Body of pancreas (tissue), 4 donors: ENCODE measurements at regions not wholly inside any gene's neighbourhood (a gene's known extent, or its start where the extent isn't known, plus 50 kb on each side); places are given as distances from the start of the nearest gene placed in this dataset.

ENCODE experiments used
- ATAC-seq: fragments of 150-250 bp; one replicate; pipeline ENCODE4 v1.9.1; 2016
- DNase-seq, 4 donors: peaks; one replicate each; pipeline ENCODE4 v3.0.0-alpha.2; 2019
- H3K27ac ChIP-seq, 4 donors: fragments of 200-600 bp; sonication (generic); 1 replicate in 3 of 4; 2 replicates in 1 of 4; pipeline versions ENCODE4 v1.5.1 to v1.6.1; 2016 to 2019; ENCODE audit warnings: mild to moderate bottlenecking in 1 of 4, mixed read lengths in 1 of 4, moderate library complexity in 1 of 4
- H3K27me3 ChIP-seq, 2 donors: fragments of 200-600 bp; sonication (generic); one replicate each; pipeline ENCODE4 v1.6.0; 2016; ENCODE audit warnings: mild to moderate bottlenecking in 1 of 2
- H3K36me3 ChIP-seq, 2 donors: fragments of 200-600 bp; sonication (generic); replicated peaks in 1 of 2; 2 replicates each; pipeline ENCODE4 v1.5.1; 2016; ENCODE audit warnings: low read depth in 2 of 2; ENCODE audit not compliant: insufficient read depth in 1 of 2
- H3K4me1 ChIP-seq: fragments of 200-600 bp; sonication (generic); one replicate; pipeline ENCODE4 v1.6.0; 2016
- H3K4me3 ChIP-seq, 2 donors: fragments of 200-600 bp; sonication (generic); 1 replicate in 1 of 2; 2 replicates in 1 of 2; pipeline ENCODE4 v1.5.1; 2016 to 2019
- H3K9me3 ChIP-seq, 3 donors: fragments of 200-600 bp; sonication (generic); 1 replicate in 2 of 3; 2 replicates in 1 of 3; pipeline ENCODE4 v1.5.1; 2016
- POLR2A ChIP-seq, 3 donors: fragments of 450-650 bp; IDR thresholded peaks; one replicate each; pipeline ENCODE4 v1.6.1; 2016; ENCODE audit warnings: antibody characterized with exemption in 3 of 3, mild to moderate bottlenecking in 2 of 3
- WGBS, 2 donors: methylation state at CpG; one replicate each; pipeline ENCODE4 v1.1.5; 2017; 5-methylcytosine and 5-hydroxymethylcytosine counted together
- intact Hi-C: fragments of 100-400 bp; cut with DNase I; formaldehyde crosslinking; loops from one replicate; pipeline ENCODE4 v1.15.1; 2023
- TF ChIP-seq, protein P1 (sequence below), 7 experiments: fragments of 450-650 bp in 4 of 7; fragments of 200-600 bp in 3 of 7; sonication (generic) in 3 of 7; IDR thresholded peaks; one replicate each; pipeline ENCODE4 v1.5.1; 2016 to 2019; ENCODE audit warnings: antibody characterized with exemption in 7 of 7

DNA sequence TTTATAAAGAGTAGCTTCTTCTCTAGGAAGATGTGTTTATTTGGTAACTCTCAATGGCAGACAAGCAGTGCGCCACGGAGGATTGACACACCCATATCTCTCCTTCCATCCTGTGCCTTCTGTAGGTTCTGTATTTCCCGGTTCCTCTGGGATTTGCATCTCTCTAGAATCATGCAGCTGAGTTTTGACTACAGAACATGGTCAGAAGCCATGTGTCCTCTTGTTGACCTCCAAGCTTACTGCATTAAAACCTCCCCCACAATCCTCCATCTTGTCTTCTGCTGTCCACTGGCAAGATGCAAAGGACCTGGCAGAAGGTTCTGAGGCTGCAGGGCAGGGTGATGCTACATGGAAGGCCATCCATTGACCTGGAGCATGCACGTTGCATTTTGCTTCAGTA is 482.0 kb downstream of the DMRT2 start:
- H3K36me3 ChIP-seq, result no peaks in the 10 kb centered on the region
- WGBS, 2 donors, result 73 to 88% methylated on average over 4 of the region's 4 CpGs
- no peak for ATAC-seq
- intact Hi-C loops, result no loop called here
- TF ChIP-seq, protein P1, sequence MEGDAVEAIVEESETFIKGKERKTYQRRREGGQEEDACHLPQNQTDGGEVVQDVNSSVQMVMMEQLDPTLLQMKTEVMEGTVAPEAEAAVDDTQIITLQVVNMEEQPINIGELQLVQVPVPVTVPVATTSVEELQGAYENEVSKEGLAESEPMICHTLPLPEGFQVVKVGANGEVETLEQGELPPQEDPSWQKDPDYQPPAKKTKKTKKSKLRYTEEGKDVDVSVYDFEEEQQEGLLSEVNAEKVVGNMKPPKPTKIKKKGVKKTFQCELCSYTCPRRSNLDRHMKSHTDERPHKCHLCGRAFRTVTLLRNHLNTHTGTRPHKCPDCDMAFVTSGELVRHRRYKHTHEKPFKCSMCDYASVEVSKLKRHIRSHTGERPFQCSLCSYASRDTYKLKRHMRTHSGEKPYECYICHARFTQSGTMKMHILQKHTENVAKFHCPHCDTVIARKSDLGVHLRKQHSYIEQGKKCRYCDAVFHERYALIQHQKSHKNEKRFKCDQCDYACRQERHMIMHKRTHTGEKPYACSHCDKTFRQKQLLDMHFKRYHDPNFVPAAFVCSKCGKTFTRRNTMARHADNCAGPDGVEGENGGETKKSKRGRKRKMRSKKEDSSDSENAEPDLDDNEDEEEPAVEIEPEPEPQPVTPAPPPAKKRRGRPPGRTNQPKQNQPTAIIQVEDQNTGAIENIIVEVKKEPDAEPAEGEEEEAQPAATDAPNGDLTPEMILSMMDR (IDR thresholded peaks at IDR 0.05), result no peak
- TF ChIP-seq POLR2A (IDR thresholded peaks at IDR 0.05), result no peak
- H3K4me1 ChIP-seq, result peaks cover 8% of the 10 kb centered on the region
- H3K4me3 ChIP-seq, result no peak overlapping the region
- no peak for DNase-seq
- H3K27ac ChIP-seq, result no peak overlapping the region
- no peaks in the 10 kb centered on the region for H3K27me3 ChIP-seq
- no peaks in the 10 kb centered on the region for H3K9me3 ChIP-seq

DNA sequence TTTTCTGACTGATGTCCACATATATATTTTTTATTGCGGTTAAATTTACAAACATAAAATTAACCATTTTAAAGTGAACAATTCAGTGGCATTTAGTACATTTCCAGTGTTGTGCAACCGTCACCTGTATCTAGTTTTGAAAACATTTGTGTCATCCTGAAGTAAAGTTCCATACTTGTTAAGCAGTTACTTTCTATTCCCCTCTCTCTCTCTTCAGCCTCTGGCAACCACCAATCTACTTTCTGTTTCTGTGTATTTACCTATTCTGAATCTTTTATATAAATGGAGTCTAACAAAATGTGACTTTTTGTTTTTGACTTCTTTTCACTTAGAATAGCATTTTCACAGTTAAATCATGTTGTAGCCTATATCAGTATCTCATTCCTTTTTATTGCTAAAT is 480.1 kb upstream of the SMARCA2 start:
- TF ChIP-seq, protein P1 (IDR thresholded peaks at IDR 0.05), result no peak
- TF ChIP-seq POLR2A (IDR thresholded peaks at IDR 0.05), result no peak
- ATAC-seq (no peak), DNase-seq (no peak)
- Histone ChIP-seq H3K4me1 (peaks cover 8% of the 10 kb centered on the region), H3K27me3 (no peaks in the 10 kb centered on the region), H3K36me3 (no peaks in the 10 kb centered on the region), H3K4me3 (no peak overlapping the region), H3K27ac (no peak overlapping the region), H3K9me3 (no peaks in the 10 kb centered on the region)
- intact Hi-C loops, result no loop called here
- WGBS, 2 donors, result 87% methylated on average over 2 of the region's 2 CpGs

DNA sequence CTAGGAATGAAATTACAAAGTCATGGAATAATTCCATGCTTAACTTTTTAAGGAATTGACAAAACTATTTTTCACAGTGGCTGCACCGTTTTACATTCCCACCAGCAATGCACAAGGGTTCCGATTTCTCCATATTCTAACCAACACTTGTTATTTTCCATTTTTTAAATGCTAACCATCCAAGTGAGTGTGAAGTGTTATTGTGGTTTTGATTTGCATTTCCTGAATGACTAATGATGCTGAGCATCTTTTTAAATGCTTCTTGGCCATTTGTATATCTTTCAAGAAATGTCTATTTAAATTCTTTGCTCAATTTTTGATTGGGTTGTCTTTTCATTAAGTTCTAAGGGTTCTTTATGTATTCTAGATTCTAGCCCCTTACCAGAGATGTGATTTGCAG is 479.5 kb upstream of the SMARCA2 start:
- WGBS, 2 donors, result 69 to 77% methylated on average over 2 of the region's 2 CpGs
- no peaks in the 10 kb centered on the region for H3K27me3 ChIP-seq
- no peaks in the 10 kb centered on the region for H3K9me3 ChIP-seq
- H3K4me3 ChIP-seq, result no peak overlapping the region
- no peak for ATAC-seq
- TF ChIP-seq POLR2A (IDR thresholded peaks at IDR 0.05), result no peak
- TF ChIP-seq, protein P1 (IDR thresholded peaks at IDR 0.05), result no peak
- H3K4me1 ChIP-seq, result peaks cover 8% of the 10 kb centered on the region
- H3K27ac ChIP-seq, result no peak overlapping the region
- DNase-seq, result no peak
- no peaks in the 10 kb centered on the region for H3K36me3 ChIP-seq
- intact Hi-C loops, result no loop called here

DNA sequence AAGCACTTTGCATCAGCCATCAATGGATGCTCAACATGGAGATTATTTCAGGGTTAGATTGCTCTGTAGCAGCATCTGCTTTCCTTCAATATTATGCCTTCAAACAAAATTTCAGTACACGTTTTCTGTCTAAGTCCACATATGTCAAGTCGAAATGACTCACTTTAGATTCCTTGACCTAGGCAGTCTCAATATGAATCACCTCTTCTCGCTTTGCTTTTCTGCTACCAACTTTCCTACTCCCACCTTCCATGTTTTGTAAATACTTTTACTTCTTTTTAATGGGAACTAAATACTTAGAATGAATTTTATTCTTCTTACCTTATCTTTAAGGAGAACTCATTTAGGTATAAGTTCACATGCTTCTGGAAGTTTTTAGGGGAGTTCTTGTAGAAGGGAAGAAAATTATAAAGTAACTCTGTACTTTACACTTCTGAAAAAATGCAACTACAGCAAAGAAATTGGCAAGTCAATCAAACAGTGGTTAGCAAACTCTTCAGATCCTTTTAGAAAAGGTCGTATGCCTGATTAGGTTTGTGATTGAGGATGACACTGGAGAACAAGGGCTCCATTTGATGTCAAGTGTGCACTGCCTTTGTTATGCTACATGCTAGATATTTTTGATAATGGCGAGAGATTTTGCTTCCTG is 478.5 kb upstream of the SMARCA2 start:
- H3K4me3 ChIP-seq, result no peak overlapping the region
- no peaks in the 10 kb centered on the region for H3K9me3 ChIP-seq
- intact Hi-C loops, result no loop called here
- H3K36me3 ChIP-seq, result no peaks in the 10 kb centered on the region
- WGBS, 2 donors, result 49 to 57% methylated on average over 5 of the region's 5 CpGs
- no peak for TF ChIP-seq POLR2A (IDR thresholded peaks at IDR 0.05)
- TF ChIP-seq, protein P1 (IDR thresholded peaks at IDR 0.05), result no peak
- no peak for DNase-seq
- ATAC-seq, result no peak
- H3K4me1 ChIP-seq, result peaks cover 2% of the 10 kb centered on the region
- H3K27ac ChIP-seq, result no peak overlapping the region
- no peaks in the 10 kb centered on the region for H3K27me3 ChIP-seq

DNA sequence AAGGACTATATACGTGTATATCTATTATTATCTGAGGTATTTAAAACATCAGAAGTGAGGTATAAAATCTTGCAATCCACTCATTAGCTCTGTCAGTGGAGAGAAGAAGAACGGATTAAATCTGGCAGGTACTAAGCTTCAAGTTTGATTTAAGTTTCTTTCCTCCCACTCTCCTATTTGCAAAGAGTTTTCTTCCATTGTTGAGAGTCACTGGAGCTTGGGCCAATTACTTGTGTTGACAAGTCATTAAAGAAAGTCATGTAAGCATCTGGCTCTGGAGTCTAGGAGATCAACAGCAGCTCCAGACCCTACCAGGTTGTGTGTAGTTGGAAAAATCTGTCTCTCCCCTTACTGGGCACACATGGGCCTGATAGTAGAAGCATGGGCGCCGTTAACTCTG is 476.8 kb upstream of the SMARCA2 start:
- no peaks in the 10 kb centered on the region for H3K27me3 ChIP-seq
- intact Hi-C loops, result no loop called here
- H3K4me1 ChIP-seq, result no peaks in the 10 kb centered on the region
- no peaks in the 10 kb centered on the region for H3K9me3 ChIP-seq
- no peak overlapping the region for H3K27ac ChIP-seq
- WGBS, 2 donors, result 52 to 61% methylated on average over 4 of the region's 4 CpGs
- no peak overlapping the region for H3K4me3 ChIP-seq
- no peak for DNase-seq
- no peaks in the 10 kb centered on the region for H3K36me3 ChIP-seq
- TF ChIP-seq, protein P1 (IDR thresholded peaks at IDR 0.05), result no peak
- TF ChIP-seq POLR2A (IDR thresholded peaks at IDR 0.05), result no peak
- ATAC-seq, result no peak
